ENCODE measurements at regions not wholly inside any gene's neighbourhood (a gene's known extent, or its start where the extent isn't known, plus 50 kb on each side); places are given as distances from the start of the nearest gene placed in this dataset.

DNA sequence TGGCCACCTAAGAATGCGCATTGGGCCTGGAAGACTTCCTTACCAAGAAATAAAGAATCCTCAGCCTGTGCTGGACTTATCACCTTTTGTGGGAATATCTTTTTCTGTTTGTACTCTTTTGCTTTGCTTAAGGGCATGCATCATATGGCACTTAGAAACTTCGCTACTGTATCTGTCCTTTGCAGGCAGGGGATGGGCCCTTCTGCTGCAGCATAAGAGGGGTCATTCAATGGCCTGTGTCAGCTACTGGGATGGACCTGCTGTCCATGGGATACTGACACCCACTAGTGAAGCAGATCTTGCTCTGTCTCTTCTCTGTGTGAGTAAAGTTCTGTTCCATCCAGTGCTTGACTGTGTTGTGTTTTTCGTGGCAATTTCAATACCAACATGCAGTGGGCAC is 239.0 kb upstream of the JUN start:
- TF ChIP-seq, protein P1, sequence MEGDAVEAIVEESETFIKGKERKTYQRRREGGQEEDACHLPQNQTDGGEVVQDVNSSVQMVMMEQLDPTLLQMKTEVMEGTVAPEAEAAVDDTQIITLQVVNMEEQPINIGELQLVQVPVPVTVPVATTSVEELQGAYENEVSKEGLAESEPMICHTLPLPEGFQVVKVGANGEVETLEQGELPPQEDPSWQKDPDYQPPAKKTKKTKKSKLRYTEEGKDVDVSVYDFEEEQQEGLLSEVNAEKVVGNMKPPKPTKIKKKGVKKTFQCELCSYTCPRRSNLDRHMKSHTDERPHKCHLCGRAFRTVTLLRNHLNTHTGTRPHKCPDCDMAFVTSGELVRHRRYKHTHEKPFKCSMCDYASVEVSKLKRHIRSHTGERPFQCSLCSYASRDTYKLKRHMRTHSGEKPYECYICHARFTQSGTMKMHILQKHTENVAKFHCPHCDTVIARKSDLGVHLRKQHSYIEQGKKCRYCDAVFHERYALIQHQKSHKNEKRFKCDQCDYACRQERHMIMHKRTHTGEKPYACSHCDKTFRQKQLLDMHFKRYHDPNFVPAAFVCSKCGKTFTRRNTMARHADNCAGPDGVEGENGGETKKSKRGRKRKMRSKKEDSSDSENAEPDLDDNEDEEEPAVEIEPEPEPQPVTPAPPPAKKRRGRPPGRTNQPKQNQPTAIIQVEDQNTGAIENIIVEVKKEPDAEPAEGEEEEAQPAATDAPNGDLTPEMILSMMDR (IDR thresholded peaks at IDR 0.05 in 8 of 11, conservative IDR thresholded peaks at IDR 0.05 in 3 of 11), result no peak
- TF ChIP-seq POLR2A (IDR thresholded peaks at IDR 0.05), result no peak

Data from spleen (tissue), 7 donors.